Right lobe of liver (tissue), 6 donors: ENCODE measurements at regions not wholly inside any gene's neighbourhood (a gene's known extent, or its start where the extent isn't known, plus 50 kb on each side); places are given as distances from the start of the nearest gene placed in this dataset.

Experiments used
- ATAC-seq, 4 donors: fragments of 200-7000 bp; cut with Tn5 transposase; one replicate each; pipeline ENCODE4 v1.9.1; 2020; ENCODE audit warnings: mild to moderate bottlenecking in 4 of 4, moderate library complexity in 4 of 4
- DNase-seq, 3 donors: peaks; one replicate each; pipeline ENCODE4 v3.0.0-alpha.2; 2020
- H3K27ac ChIP-seq, 3 donors: fragments of 200-600 bp; one replicate each; pipeline ENCODE4 v1.8.0; 2022
- H3K27me3 ChIP-seq, 2 donors: fragments of 200-600 bp; one replicate each; pipeline ENCODE4 v1.8.0; 2022
- H3K36me3 ChIP-seq, 4 donors: fragments of 200-600 bp; sonication (generic) in 1 of 4; one replicate each; pipeline versions ENCODE4 v1.5.1 to v1.8.0; 2017 to 2022; ENCODE audit warnings: control low read depth in 1 of 4
- H3K4me1 ChIP-seq, 4 donors: fragments of 200-600 bp; sonication (generic) in 1 of 4; one replicate each; pipeline versions ENCODE4 v1.5.1 to v1.8.0; 2017 to 2022; ENCODE audit warnings: control low read depth in 1 of 4
- H3K4me3 ChIP-seq, 3 donors: fragments of 200-600 bp; one replicate each; pipeline ENCODE4 v1.8.0; 2022
- H3K9me3 ChIP-seq, 4 donors: fragments of 200-600 bp; sonication (generic) in 1 of 4; one replicate each; pipeline versions ENCODE4 v1.5.1 to v1.8.0; 2017 to 2022; ENCODE audit warnings: control low read depth in 1 of 4
- POLR2A ChIP-seq: fragments of 450-650 bp; IDR thresholded peaks from one replicate; pipeline ENCODE4 v1.6.1; 2017; ENCODE audit warnings: antibody characterized with exemption, mild to moderate bottlenecking
- WGBS: methylation state at CpG from one replicate; pipeline ENCODE4 v1.1.6; 2018; ENCODE audit warnings: low coverage, low lambda C conversion rate; ENCODE audit not compliant: insufficient coverage; ENCODE audit errors: missing lambda C conversion rate; 5-methylcytosine and 5-hydroxymethylcytosine counted together
- intact Hi-C, 2 donors: fragments of 100-400 bp; cut with DNase I; formaldehyde crosslinking; loops; one replicate each; pipeline versions ENCODE4 v1.11.2 to v1.14.1; 2022
- TF ChIP-seq, protein P1 (sequence below), 4 donors: fragments of 200-600 bp in 3 of 4; fragments of 450-650 bp in 1 of 4; IDR thresholded peaks; one replicate each; pipeline versions ENCODE4 v1.5.1 to v1.8.0; 2016 to 2022; ENCODE audit warnings: antibody characterized with exemption in 4 of 4, mild to moderate bottlenecking in 2 of 4
- donor health status: DM: no; HTN: yes; CAD: no.
- donor health status: DM: no; HTN: no; CAD: no.
- donor health status: DM: no; HTN: no; CAD: no.
- donor health status: DM: no; HTN: yes; CAD: no.
- donor health status: DM: no; HTN: yes; CAD: no.

DNA sequence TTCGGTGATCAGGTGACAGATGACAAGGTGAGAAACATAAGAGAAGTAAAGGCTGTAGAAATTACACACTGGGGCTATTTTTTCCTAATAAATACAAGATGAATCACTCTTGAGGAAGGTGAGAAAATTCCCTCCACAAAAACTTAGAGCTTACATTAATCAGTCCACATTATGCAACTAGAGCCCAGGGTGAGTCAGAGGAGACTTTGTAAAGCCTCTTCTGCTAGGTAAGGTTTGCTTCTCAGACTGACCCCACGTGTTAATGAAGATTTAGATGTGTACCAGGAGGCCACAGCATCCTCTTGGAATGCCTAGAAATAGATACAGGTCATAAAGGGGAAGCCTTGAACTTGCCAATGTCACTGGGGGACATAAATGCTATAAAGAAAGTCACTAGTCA, 396.0 kb upstream of the SMIM31 start:
- Histone ChIP-seq H3K9me3 (no peaks in the 10 kb centered on the region), H3K36me3 (no peaks in the 10 kb centered on the region), H3K27ac (no peak overlapping the region), H3K4me1 (no peaks in the 10 kb centered on the region), H3K4me3 (no peak overlapping the region), H3K27me3 (no peaks in the 10 kb centered on the region)
- DNase-seq (no peak), ATAC-seq (no peak)
- intact Hi-C loops: no loop called here
- no peak for TF ChIP-seq POLR2A
- TF ChIP-seq, protein P1, sequence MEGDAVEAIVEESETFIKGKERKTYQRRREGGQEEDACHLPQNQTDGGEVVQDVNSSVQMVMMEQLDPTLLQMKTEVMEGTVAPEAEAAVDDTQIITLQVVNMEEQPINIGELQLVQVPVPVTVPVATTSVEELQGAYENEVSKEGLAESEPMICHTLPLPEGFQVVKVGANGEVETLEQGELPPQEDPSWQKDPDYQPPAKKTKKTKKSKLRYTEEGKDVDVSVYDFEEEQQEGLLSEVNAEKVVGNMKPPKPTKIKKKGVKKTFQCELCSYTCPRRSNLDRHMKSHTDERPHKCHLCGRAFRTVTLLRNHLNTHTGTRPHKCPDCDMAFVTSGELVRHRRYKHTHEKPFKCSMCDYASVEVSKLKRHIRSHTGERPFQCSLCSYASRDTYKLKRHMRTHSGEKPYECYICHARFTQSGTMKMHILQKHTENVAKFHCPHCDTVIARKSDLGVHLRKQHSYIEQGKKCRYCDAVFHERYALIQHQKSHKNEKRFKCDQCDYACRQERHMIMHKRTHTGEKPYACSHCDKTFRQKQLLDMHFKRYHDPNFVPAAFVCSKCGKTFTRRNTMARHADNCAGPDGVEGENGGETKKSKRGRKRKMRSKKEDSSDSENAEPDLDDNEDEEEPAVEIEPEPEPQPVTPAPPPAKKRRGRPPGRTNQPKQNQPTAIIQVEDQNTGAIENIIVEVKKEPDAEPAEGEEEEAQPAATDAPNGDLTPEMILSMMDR (IDR thresholded peaks at IDR 0.05): no peak
- WGBS: 26% methylated on average over 2 of the region's 2 CpGs

DNA sequence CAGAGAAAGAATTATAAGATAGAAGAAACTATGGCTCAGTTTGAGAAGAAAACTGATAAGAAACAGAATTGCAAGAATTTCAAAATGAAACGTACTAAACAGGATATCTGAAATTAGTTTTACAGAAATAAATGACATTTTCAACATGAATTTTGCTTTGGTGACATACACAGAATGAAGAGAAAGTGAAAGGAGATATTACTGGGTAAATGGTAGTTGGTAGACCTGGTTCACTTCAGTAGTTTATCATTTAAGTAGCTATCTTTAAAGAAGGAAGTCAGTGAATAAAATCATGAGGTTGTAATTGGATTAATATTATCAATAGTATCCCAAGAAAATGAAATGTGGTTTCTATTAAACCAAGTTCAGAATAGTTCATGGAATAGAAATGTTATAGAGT, 395.5 kb upstream of the SMIM31 start:
- WGBS: 40% methylated on average over 1 of the region's 1 CpG
- TF ChIP-seq, protein P1 (IDR thresholded peaks at IDR 0.05): no peak
- TF ChIP-seq POLR2A: no peak
- H3K27me3 ChIP-seq: no peaks in the 10 kb centered on the region
- DNase-seq (no peak), ATAC-seq (no peak)
- H3K36me3 ChIP-seq: no peaks in the 10 kb centered on the region
- no peaks in the 10 kb centered on the region for H3K9me3 ChIP-seq
- H3K27ac ChIP-seq: no peak overlapping the region
- H3K4me1 ChIP-seq: no peaks in the 10 kb centered on the region
- H3K4me3 ChIP-seq: no peak overlapping the region
- intact Hi-C loops: no loop called here

- no peaks in the 10 kb centered on the region for H3K36me3 ChIP-seq
- H3K4me1 ChIP-seq: no peaks in the 10 kb centered on the region
- intact Hi-C loops: no loop called here
- DNase-seq: no peak
- WGBS: 41% methylated on average over 6 of the region's 6 CpGs
- H3K27ac ChIP-seq: no peak overlapping the region
- no peaks in the 10 kb centered on the region for H3K27me3 ChIP-seq
- TF ChIP-seq, protein P1 (IDR thresholded peaks at IDR 0.05): no peak
- no peak for TF ChIP-seq POLR2A
- H3K4me3 ChIP-seq: no peak overlapping the region
- no peak for ATAC-seq
- no peaks in the 10 kb centered on the region for H3K9me3 ChIP-seq
These were observed 394.1 kb upstream of the SMIM31 start for GRCh38 chr4:164359881-164360280.

DNA sequence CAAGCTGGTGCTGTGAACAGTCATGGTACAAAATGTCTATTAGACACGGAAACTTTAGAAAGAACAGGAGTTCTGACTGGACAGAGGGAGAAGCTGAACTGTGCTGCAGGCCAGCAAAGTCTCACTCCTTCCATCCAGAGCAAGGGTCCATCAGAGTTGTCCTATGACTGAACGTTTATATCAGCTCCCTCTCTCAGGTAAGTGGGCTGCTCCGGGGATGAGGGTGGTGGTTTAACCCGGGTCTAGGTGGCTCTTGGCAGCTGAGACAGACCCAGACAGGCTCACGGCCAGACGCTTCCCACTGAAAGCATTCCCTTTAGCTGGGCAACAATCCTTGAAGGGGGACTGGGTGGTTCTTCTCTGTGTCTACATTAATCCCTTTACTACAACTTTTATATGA, 385.0 kb upstream of the SMIM31 start:
- no peak for TF ChIP-seq POLR2A
- TF ChIP-seq, protein P1 (IDR thresholded peaks at IDR 0.05): no peak
- intact Hi-C loops: no loop called here
- DNase-seq (no peak), ATAC-seq (no peak)
- Histone ChIP-seq H3K36me3 (no peaks in the 10 kb centered on the region), H3K27ac (no peak overlapping the region), H3K4me1 (no peaks in the 10 kb centered on the region), H3K4me3 (no peak overlapping the region), H3K9me3 (no peaks in the 10 kb centered on the region), H3K27me3 (no peaks in the 10 kb centered on the region)
- 33% methylated on average over 4 of the region's 6 CpGs for WGBS

GRCh38 chr4:164373021-164373420, 380.9 kb upstream of the SMIM31 start:
- no peak overlapping the region for H3K27ac ChIP-seq
- intact Hi-C loops: no loop called here
- no peaks in the 10 kb centered on the region for H3K27me3 ChIP-seq
- DNase-seq (no peak), ATAC-seq (no peak)
- no peaks in the 10 kb centered on the region for H3K36me3 ChIP-seq
- H3K4me3 ChIP-seq: no peak overlapping the region
- no peaks in the 10 kb centered on the region for H3K4me1 ChIP-seq
- 24% methylated on average over 1 of the region's 1 CpG for WGBS
- H3K9me3 ChIP-seq: no peaks in the 10 kb centered on the region
- no peak for TF ChIP-seq POLR2A
- TF ChIP-seq, protein P1 (IDR thresholded peaks at IDR 0.05): no peak
